ENCODE measurements at regions not wholly inside any gene's neighbourhood (a gene's known extent, or its start where the extent isn't known, plus 50 kb on each side); places are given as distances from the start of the nearest gene placed in this dataset.
"Not testable (repeated sequence)": the region's sequence is repeated elsewhere in the genome, so short reads cannot be mapped to it uniquely, and the experiment has no call there.

- DNase-seq, result no peak
Observed at GRCh38 chr4:97305351-97305750, 837.9 kb downstream of the STPG2 start.

GRCh38 chr4:97309121-97309520 lies 834.2 kb downstream of the STPG2 start:
- DNase-seq, result no peak

GRCh38 chr4:97317201-97317600 lies 826.1 kb downstream of the STPG2 start:
- no peak for DNase-seq

- no peak for DNase-seq
Observed at GRCh38 chr4:97317671-97318070, 825.6 kb downstream of the STPG2 start.

GRCh38 chr4:97325751-97326150 lies 817.5 kb downstream of the STPG2 start:
- DNase-seq, result not testable (repeated sequence)

- DNase-seq, result no peak
Observed at GRCh38 chr4:97330917-97331316, 812.4 kb downstream of the STPG2 start.

- no peak for DNase-seq
Observed at GRCh38 chr4:97334348-97334747, 808.9 kb downstream of the STPG2 start.

- no peak for DNase-seq
Observed at GRCh38 chr4:97349468-97350186, 793.6 kb downstream of the STPG2 start.

- DNase-seq, result no peak
Observed at GRCh38 chr4:97353876-97354275, 789.4 kb downstream of the STPG2 start.

GRCh38 chr4:97359826-97360225 lies 783.5 kb downstream of the STPG2 start:
- DNase-seq, result no peak

GRCh38 chr4:97360733-97361132 lies 782.5 kb downstream of the STPG2 start:
- DNase-seq, result no peak

GRCh38 chr4:97367878-97368277 lies 775.4 kb downstream of the STPG2 start:
- DNase-seq, result no peak

- no peak for DNase-seq
Observed at GRCh38 chr4:97370568-97370967, 772.7 kb downstream of the STPG2 start.

GRCh38 chr4:97374526-97374925 lies 768.8 kb downstream of the STPG2 start:
- DNase-seq, result no peak

GRCh38 chr4:97386969-97387368 lies 756.3 kb downstream of the STPG2 start:
- no peak for DNase-seq

GRCh38 chr4:97394653-97395052 lies 748.6 kb downstream of the STPG2 start:
- DNase-seq, result no peak

- DNase-seq, result no peak
Observed at GRCh38 chr4:97396097-97396496, 747.2 kb downstream of the STPG2 start.

- DNase-seq, result no peak
Observed at GRCh38 chr4:97396605-97397004, 746.7 kb downstream of the STPG2 start.

GRCh38 chr4:97404876-97405523 lies 738.3 kb downstream of the STPG2 start:
- no peak for DNase-seq

GRCh38 chr4:97411356-97411755 lies 731.9 kb downstream of the STPG2 start:
- DNase-seq, result no peak

- DNase-seq, result no peak
Observed at GRCh38 chr4:97412331-97412730, 730.9 kb downstream of the STPG2 start.

- no peak for DNase-seq
Observed at GRCh38 chr4:97414161-97414560, 729.1 kb downstream of the STPG2 start.

GRCh38 chr4:97432551-97432950 lies 710.7 kb downstream of the STPG2 start:
- no peak for DNase-seq

- not testable (repeated sequence) for DNase-seq
Observed at GRCh38 chr4:97437998-97438705, 705.1 kb downstream of the STPG2 start.

Data from left hindlimb (tissue), 1 donor.